Stimulated activated CD4-positive, alpha-beta T cell treated with anti-CD3 and anti-CD28 coated beads, Interleukin-2, amount 100 ng/mL, for 24 hours (primary cell): ENCODE measurements at regions not wholly inside any gene's neighbourhood (a gene's known extent, or its start where the extent isn't known, plus 50 kb on each side); places are given as distances from the start of the nearest gene placed in this dataset.

ENCODE experiments used
- DNase-seq, 2 donors: peaks; one replicate each; pipeline ENCODE4 v3.0.0-alpha.2; 2020

DNA sequence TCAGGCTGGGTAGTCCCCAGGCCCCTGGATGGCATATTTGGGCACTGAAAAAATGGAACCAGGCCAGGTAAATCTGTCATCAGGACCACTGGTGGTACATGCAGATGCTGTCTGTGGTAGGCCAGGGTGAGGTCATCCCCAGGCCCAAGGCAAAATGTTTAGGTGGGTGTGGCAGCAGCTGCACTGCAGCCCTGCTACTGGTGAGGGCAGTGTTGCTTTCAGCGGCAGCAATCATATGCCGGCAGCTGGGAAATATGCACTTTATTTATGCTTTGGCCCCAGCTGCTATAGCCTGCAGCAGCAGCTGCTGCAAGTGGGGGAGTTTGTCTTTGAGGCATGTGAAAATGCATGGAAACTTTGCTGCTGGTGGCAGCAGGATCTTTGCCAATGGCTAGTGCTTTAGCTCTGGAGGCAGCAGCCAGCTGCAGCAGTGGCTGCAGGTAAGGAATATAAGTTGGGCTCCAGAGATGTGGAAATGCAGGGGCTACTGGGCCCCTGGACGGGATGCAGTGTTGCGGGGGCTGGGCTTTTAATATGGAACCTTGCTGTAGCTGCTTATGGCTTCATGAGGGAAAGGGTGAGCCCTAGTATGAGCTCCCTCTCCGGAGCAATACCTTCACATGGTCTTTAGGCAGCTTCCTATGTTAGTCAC lies 365.7 kb upstream of the CADM1 start:
- DNase-seq = peak in 1 of 2 donors; percentile 2

GRCh38 chr11:115869131-115869530 lies 364.9 kb upstream of the CADM1 start:
- no peak for DNase-seq

DNA sequence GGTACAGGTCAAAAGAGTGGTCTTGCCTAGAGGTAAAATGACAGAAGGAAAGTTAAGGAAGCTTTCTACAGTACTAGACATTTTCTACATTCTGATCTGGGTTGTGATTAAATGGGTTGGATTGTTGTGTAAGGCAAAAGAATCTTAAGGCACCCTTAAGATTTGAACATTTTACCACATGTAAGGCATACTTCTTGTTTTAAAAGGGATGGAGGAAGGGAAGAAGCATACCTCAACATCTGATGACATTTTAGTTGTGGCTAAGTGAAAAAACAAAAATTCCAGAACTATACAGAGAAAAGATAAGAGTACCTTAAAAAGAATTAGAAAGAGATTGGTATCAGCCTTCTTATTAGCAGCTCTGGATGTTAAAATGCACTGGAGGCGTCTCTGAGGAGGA lies 356.0 kb upstream of the CADM1 start:
- DNase-seq = no peak

DNA sequence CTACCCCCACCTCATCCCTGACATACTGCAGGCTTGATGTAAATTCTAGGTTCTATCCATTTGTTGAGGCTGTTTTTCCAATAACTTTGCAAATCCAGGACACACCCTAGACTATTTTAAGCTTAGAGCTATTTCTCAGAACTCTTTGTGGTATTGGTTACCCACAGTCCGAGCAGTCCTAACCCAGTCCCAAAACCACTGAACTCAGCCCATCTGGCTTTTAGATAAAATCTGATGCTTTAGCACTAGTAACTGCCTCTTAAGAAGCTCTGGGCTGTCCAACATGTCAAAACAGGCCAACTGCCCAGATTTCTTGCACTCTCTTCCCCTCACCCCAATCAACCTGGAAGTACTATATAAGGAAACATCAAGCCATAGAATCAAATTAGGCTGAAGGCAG lies 344.4 kb upstream of the CADM1 start:
- no peak for DNase-seq

GRCh38 chr11:115848080-115848479 lies 343.9 kb upstream of the CADM1 start:
- no peak for DNase-seq

- no peak for DNase-seq
Observed at GRCh38 chr11:115845872-115846271, 341.7 kb upstream of the CADM1 start.

GRCh38 chr11:115843685-115844084 lies 339.5 kb upstream of the CADM1 start:
- no peak for DNase-seq

DNA sequence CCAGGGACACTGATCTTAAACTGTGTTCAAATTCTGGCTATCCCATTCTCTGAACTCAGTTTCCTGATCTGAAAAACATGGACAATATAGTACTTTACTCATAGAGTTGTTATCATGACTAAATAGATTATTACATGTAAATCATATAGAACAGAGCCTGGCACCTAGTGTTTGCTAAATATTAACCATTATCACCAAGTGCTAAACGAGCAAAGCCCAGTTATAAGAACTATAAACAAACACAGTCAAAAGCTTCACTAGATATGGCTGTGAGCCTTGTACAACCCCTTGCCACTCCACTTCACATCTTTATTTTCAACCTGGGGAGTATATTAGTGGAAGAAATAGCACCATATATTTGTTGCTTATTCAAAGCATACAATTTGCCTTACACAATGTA lies 338.9 kb upstream of the CADM1 start:
- no peak for DNase-seq

GRCh38 chr11:115820026-115820425 lies 315.8 kb upstream of the CADM1 start:
- DNase-seq = no peak

GRCh38 chr11:115819014-115819413 lies 314.8 kb upstream of the CADM1 start:
- DNase-seq = no peak

GRCh38 chr11:115817844-115818468 lies 313.7 kb upstream of the CADM1 start:
- no peak for DNase-seq

- no peak for DNase-seq
Observed at GRCh38 chr11:115808351-115808940, 304.2 kb upstream of the CADM1 start.

GRCh38 chr11:115806056-115806455 lies 301.8 kb upstream of the CADM1 start:
- no peak for DNase-seq

DNA sequence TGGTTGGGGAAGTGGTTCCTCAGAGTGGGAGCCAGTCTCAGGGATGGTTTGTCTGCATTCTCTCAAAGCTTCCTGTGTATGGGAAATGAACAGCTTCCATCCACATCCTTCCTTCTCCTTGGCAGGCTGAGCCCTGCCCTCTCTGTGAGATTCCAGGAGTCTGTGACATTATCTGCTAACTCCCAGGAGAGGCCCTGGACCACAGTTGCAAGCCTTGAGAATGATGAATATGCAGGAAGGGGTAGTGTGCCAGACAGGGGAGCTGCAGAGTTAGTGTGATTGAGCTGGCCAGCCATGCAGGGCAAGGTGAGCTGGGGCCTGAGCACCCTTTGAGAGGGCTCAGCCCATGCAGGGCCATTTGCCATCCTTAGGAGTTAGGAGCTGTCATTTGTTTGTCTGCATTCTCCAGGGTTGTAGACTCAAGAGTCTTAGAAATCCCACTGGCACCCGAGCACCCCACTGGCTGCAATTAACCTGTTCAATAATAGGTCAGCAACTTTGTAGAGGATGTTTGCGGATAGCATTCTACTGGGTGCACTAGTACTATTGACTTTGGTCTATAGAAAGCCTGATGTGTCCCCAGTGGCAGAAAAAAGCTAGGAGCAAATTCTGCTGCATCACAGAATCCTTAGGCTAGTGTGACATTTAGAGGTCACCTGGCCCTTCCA lies 299.0 kb upstream of the CADM1 start:
- no peak for DNase-seq

- no peak for DNase-seq
Observed at GRCh38 chr11:115802641-115803040, 298.4 kb upstream of the CADM1 start.

DNA sequence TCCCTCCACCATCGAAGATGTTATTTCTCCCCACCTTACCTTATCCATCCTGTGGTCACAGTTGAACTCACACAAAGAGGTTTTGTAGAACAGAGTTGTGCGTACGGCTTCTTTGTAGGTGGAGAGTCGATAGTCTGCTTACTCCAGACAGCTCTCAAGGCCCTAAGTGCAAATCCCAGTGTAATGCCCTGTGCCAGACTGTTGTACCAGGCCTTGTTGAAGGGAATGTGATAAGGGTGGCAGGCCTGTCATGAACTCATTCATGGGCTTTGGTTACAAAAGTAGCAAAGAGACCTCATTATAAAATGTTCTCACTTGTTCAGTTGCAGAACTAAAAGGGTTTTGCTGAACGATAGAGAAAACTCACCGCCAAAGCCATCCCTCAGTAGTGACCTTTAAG lies 288.7 kb upstream of the CADM1 start:
- DNase-seq = no peak

GRCh38 chr11:115787302-115787701 lies 283.1 kb upstream of the CADM1 start:
- no peak for DNase-seq

DNA sequence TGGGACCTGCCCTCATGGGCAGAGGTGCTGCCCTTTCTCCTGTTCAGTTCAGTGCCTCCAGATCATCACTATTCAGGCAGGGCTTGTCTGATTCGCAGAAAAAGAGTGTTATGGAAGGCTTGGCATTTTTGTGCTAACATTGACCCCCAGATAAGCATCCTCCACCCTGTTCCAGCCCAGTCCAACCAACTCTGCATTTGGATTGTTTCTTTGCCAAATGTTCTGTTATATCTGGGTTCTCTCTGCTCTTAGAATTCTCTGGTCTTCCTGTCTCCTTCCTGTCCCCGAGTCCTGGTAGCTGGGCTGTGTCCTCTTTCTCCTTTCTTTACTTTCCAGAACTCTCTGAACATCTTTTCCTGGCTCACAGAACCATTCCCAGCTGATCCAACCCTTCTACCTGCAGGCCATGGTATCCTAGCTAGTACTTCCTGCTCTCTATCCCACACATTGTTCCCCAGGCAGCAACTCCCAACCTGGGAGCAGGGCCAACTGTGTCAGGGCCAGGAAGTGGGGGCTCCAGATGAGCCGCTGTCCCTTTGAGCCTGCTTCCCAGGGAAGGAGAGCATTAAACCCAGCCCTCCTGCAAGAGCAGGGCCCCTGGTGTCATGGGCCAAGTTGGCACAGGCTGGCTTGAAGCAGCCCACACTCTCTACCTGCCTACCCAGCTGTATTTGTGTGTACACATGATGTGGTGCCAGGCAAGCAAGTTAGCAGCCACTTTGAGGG lies 280.7 kb upstream of the CADM1 start:
- DNase-seq = no peak

DNA sequence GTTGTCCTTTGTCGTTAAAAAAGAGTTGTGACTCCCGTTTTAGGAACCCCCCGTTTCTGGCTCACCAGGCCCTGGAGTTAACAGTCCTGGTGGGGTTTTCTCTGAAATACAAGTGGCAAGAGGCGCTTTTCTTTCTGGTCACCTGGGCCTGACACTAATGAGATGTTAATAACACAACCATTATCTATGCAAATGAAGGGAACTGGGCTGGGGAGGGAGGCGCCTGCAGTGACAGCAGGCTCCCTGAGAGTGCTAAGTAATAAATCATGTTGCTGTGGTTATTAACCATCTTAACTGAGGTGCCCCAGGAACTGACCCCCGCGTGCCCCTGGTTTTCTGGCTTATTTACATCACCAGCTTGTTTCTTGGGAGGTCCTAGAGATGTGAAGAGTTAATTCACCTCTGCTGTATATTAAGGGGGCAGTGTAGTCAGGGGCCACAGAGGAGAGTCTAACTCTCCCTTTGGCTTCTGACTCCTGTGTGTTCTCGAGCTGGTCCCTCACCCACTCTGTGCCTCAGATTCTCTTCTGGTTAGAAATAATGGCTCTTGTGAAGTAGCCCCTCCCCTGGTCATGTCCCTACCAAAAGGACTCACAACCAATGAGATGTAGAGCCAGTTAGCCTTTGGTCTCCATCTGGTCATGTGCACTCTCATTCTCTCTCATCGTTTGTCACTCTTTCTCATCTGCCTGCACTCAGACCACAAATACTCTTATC lies 276.6 kb upstream of the CADM1 start:
- DNase-seq = no peak

DNA sequence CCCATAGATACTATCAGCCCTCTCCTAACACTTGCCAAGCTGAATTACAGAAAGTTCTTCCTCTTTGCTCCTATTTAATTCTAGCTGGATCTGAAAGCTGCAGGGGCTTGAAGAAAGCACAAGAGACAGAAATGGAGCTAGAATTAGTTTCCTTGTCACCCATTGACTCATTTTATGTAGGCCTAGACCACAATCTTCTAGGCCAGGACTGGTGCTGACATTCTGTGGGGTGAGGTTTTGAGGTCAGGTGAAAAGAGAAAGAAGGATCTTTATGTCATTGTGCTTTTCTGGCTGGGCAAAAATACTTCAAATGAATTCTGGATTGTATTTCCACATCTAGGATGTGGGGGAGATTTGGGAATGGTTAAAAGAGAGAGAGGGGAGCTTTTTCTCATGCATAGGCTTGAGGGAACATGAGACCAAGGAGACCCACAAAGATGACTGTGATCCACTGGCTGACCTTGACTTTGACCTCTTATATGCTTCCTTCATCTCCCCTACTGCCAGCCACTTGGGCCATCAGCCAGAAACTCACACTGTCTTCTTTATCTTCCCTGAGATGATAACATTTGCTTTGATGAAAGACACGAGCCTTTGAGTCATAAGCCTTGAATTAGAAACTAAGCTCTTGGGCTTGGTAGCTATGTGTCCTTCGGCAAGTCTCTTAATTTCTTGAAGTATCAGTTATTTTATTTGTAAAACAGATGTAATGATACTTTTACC lies 274.9 kb upstream of the CADM1 start:
- DNase-seq = no peak

DNA sequence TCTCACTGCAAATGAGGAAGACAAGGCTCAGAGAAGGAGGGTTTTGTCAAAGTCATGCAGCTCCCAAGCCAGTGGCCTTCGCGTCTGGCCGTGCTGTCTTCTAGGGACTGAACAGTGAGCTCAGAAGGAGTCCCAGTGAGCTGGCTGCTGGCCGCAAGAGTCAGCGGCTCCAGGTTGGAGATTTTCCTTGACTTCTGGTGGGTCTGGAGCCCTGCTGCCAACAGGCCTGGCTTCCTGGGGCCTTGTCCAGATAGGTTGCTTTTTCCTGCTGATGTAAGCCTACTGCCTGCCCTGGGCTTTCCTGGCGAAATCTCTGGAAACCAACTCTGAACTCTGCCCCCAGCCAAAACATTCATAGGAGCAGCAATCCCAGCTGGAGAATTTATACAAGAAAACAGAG lies 272.7 kb upstream of the CADM1 start:
- no peak for DNase-seq

- no peak for DNase-seq
Observed at GRCh38 chr11:115775846-115776245, 271.6 kb upstream of the CADM1 start.
